ENCODE measurements at regions not wholly inside any gene's neighbourhood (a gene's known extent, or its start where the extent isn't known, plus 50 kb on each side); places are given as distances from the start of the nearest gene placed in this dataset.

DNA sequence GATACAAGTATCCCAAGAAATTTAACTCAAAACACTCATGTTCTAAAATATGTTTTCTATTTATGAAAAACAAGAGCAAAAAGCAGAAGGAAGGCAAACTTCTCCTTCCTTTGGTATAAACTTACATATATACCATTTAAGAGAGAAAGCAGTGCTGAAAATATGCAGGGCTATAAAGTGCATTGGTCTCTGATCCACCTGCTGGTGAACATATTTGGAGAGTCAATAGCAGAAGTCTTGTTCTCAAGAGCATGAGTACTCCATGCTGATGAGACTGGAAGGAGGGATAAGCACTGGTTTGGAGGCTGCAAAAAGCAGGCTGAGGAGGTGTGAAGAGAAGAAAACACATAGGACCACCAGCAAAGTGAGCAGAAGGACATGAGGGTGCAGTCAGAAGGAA lies 391.2 kb downstream of the STK39 start:
- TF ChIP-seq, protein P1, sequence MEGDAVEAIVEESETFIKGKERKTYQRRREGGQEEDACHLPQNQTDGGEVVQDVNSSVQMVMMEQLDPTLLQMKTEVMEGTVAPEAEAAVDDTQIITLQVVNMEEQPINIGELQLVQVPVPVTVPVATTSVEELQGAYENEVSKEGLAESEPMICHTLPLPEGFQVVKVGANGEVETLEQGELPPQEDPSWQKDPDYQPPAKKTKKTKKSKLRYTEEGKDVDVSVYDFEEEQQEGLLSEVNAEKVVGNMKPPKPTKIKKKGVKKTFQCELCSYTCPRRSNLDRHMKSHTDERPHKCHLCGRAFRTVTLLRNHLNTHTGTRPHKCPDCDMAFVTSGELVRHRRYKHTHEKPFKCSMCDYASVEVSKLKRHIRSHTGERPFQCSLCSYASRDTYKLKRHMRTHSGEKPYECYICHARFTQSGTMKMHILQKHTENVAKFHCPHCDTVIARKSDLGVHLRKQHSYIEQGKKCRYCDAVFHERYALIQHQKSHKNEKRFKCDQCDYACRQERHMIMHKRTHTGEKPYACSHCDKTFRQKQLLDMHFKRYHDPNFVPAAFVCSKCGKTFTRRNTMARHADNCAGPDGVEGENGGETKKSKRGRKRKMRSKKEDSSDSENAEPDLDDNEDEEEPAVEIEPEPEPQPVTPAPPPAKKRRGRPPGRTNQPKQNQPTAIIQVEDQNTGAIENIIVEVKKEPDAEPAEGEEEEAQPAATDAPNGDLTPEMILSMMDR (IDR thresholded peaks at IDR 0.05) = no peak
- no peak for TF ChIP-seq POLR2AphosphoS5 (IDR thresholded peaks at IDR 0.05)
- TF ChIP-seq POLR2A (IDR thresholded peaks at IDR 0.05) = no peak
